NCI-H1092 treated with DMSO at 0.1 percent for 48 hours (cell line): ENCODE measurements at regions not wholly inside any gene's neighbourhood (a gene's known extent, or its start where the extent isn't known, plus 50 kb on each side); places are given as distances from the start of the nearest gene placed in this dataset.
A peak's percentile ranks its signal among the peaks of the same experiment; 100 is the strongest.

Source experiments
- DNase-seq: peaks from one replicate; lab custom pipeline; 2025; lab: John Stamatoyannopoulos, UW

DNA sequence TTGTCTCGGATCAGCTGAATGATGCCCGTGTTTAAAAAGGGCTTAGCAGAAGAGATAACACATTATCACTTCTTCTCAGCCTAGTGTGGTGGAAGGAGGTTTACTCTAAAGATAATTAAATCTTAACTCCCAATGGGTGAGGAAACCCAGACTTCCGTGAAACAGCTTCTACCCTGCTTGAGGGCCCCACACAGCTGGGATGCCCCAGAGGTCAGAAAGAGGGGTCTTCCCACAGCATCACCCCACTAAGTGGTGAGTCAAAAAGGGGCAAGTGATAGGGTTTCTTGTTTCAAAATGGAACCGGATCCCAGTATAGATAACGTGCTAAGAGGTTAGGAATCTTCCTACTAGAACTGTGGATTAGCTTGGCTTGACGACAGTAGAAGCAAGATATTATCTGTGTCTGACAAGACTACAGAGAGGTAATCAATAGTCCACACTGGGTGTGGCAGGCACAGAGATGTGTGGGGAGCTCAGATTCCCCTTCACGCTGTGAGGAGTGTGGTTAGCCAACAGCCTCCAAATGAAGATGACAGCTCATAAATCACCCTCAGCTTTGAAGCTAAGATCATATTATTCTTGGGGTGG is 129.6 kb upstream of the COPS8 start:
- no peak for DNase-seq

DNA sequence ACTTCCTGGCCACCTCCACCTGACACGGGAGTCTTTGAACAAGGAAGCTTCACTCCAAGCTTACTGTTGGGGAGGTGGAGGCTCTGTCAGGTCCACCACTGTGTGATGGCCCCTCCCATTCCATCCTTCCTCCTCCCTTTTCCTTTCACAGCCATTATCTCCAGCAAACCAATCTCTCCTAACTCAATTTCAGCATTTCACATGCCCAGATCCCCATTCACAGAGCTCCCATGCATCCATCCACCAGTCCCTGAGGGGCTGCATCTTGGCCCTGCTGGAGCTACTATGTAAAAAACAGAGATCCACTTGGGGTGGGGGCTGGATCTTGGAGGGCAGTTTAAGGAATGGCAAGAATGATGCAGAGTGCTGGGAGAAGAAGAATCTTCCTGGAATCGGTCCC is 129.0 kb upstream of the COPS8 start:
- DNase-seq, result no peak

DNA sequence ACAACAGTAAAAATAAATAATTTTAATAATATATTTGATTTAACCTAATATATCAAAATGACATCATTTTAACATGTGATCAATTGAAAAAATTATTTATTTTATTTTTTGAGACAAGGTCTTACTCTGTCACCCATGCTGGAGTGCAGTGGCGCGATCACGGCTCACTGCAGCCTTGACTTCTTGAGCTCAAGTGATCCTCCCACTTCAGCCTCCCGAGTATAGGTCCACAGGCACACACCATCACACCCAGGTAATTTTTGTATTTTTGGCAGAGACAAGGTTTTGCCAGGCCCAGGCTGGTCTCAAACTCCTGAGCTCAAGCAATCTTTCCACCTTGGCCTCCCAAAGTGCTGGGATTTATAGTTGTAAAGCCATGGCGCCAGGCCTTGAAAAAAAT is 126.7 kb upstream of the COPS8 start:
- DNase-seq, result no peak

GRCh38 chr2:236959876-236960275 is 125.8 kb upstream of the COPS8 start:
- no peak for DNase-seq

- no peak for DNase-seq
These were observed 125.2 kb upstream of the COPS8 start for GRCh38 chr2:236960531-236960930.

DNA sequence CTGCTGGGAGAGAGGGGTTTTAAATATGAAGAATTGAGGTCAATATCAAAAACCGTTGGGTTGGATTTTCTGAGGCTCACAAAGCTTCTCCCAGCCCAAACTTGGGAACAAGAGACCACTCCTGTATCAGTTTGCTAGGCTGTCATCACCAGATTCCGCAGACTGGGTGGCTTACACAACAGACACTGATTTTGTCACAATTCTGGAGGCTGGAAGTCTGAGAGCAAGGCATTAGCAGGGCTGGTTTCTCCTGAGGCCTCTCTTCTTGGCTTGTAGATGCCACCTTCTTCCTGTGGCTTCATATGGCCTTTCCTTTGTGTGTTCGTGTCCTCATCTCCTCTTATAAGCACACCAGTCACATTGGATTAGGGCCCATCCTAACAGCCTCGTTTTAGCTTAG is 122.9 kb upstream of the COPS8 start:
- DNase-seq, result no peak

DNA sequence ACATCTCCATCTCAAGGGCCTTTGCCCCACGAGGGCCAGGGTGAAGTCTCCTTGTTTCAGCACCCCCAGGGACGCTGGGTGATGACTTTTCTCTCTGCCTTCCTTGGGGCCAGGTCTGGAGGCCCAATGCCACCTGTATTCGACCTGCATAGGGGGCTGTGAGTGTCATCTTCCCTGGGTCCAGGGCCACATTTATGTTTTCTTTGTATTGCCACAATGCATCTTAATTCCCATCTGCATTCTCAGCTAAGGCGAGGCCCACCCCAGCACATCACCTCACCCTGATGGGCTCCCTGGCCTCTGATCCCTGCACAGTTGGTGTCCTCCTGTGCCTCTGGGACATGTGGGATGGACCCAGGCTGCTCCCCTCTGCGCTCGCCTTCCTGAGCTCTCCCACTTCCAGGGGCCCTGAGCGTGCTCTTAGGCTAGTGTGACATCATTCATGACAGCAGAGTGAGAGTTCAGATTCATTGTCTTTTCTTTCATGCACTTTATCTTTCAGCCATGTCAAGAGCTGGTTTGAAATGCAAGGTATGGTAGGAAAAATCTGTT is 122.0 kb upstream of the COPS8 start:
- no peak for DNase-seq

DNA sequence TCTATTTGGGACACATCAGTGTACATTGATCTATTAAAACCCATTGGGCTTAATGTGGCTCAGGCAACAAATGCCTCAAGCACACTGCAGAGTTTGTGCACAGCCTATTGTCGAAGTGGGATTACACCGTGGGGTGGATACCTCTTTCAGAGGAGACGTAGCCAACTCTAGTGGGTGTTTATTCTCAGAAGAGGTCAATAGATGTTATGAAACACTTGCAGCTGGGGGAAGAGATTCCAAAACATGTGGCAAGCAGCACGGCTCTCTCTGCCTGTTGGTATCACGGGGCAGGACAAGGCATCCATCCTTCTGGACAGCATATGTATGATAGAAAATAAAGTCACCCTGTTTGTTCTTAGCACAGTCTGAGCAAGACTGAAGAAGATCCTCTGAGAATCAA is 121.4 kb upstream of the COPS8 start:
- DNase-seq, result no peak

DNA sequence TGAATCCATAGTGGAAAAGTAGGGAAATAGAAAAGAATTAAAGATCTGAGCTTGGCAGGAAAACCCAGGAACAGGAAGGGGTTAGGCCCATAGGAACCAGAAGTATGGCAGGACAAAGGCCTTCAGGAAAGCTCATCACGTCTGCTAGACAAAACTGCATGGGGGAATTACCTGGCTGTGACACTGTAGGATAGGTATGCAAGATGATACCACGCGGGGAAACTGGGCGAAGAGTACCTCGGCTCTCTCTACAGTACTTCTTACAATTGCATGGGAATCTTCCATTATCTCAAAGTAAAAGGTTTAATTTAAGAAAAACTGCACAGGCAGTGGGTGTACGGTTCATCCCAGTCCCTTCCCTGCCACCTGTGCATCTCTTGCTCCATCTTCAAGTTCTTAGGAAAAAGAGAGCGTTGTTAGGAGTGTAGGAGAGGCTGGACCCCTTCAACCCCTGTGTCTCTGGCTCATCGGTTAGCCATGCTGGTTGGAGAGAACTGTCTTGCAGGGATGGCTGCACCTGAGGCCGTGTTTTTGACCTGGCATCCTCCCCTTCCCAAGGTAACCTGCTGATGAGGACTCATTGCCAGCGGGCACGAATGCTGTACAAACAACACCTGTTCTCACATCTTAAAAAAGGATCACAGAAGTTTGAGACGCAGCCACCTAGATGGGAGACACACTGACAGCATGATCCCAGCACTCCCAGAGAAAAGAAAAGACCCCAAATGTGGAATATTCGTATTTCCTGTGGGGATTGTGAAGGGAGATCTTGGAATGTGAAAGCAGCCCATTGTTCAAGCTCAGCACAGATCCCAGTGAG is 120.5 kb upstream of the COPS8 start:
- DNase-seq, result no peak

GRCh38 chr2:236965841-236966096 is 119.9 kb upstream of the COPS8 start:
- DNase-seq, result no peak

GRCh38 chr2:236967499-236967783 is 118.2 kb upstream of the COPS8 start:
- no peak for DNase-seq

DNA sequence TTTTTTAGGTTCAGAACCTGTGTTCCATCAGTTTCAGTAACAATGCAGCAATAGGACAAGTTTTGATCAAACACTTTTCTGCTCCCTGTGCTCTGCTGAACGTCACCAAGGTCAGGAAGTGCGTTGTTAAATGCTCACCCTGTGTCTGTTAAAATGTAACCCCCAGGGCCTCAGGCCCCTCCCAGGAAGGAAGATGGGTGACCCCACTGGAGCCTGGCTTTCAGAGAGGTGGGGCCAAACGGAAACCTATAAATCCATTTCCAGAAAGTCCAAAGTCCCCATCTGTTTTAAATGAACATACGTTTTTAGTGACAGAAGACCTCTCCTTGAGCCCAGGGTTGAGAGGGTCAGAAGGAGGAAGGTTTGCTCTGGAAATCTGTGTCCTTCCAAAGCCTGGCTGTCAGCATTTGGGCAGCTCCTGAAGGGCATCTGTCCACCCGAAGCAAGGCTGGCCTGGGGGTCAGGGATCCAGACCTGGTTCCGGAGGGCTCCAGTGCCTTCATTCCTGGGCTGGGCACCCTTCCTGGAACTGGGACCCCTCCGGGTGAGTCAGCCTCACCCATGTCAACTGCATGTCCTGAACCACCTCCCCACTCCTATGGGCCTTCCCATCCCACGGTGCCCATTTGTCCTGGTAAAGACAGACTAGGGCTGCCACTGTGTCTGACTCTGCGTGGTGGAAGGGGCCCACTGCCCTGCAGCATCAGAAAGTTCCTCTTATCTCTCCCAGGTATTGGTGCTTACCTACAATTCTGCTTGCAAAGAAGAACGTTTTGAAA is 117.4 kb upstream of the COPS8 start:
- no peak for DNase-seq

DNA sequence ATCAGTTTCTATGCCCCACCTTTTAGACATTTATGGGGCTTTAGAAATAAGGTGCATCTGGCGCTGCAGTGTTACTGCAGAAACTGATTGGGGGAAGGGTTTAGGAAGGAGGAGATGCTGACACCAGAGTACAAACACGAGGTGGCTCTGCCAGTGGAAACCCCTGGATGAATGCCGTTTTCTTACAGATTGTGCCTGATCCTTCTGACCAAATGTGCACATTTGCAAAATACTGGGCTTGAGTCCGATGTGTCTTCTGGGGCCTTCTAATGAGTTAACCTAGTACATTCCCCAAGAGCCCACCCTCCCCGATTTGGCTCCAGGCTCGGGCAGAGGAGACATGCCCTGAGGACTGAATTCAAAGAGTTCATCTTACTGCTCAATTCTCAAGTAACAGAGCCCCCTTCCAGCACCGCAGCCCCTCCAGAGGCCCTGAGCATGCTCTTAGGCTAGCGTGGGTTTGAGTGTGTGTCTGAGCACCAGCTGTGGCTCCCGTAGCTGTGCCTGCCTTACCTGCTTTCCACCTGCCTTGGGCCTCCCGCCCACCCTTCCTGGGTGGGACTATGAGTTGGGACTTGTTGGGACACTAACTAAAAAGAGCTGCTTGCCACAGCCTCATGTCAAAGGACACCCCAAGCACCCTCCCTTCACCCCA is 116.7 kb upstream of the COPS8 start:
- DNase-seq, result no peak

DNA sequence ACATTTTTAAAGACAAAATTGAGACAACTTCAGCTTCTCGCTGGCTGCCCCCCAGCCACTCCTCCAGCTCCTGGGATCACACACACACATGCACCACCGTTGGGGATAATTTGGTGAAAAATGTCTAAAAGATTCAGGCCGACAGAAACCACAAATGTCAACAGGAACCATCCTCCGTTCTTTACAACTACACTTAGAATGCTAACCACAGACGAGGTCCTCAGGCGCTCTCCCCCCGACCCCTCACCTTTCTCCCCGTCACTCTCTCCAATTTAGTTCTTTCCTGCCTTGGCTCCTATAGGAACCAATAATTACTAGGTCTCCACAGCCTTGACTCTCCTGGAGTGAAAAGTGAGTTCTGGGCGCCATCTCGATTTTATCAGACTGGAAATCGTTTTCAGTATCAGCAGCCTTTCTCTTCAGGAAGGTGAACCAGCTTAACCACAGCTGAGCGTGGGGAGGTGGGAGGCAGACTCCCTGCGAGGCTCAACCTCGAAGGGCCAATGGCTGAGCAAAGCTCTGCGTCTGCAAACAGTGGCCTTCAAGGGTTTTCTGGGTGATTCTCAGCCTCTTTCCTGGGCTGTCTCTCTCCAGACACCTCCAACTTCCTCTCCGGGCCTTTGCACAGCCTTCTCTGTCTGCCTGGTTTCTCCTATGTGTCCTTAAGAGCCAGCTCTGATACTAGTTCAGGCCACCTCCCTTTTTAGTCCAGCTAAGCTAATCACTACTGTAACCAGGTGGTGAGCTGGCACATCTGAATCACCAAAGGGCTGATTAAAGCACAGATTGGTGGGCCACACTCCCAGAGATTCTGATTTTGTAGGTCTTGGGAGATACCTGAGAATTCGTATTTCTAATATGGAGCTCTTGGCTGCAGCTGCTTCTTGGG is 115.7 kb upstream of the COPS8 start:
- DNase-seq, result no peak

DNA sequence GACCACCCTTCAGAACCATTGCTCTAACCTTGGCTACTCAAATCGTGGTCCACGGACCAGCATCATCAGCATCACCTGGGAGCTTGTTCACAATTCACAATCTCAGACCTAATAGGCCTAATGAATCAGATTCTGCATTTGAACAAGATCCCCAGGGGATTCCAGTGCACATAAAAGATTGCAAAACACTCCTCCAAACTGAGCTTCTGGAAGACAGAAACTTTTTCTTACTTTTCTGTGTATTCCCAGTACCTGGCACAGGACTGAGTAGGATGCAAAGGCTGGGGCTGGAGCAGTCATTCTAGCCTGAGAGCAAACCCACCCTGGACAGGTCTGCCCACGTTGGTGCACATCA is 115.1 kb upstream of the COPS8 start:
- DNase-seq, result no peak

DNA sequence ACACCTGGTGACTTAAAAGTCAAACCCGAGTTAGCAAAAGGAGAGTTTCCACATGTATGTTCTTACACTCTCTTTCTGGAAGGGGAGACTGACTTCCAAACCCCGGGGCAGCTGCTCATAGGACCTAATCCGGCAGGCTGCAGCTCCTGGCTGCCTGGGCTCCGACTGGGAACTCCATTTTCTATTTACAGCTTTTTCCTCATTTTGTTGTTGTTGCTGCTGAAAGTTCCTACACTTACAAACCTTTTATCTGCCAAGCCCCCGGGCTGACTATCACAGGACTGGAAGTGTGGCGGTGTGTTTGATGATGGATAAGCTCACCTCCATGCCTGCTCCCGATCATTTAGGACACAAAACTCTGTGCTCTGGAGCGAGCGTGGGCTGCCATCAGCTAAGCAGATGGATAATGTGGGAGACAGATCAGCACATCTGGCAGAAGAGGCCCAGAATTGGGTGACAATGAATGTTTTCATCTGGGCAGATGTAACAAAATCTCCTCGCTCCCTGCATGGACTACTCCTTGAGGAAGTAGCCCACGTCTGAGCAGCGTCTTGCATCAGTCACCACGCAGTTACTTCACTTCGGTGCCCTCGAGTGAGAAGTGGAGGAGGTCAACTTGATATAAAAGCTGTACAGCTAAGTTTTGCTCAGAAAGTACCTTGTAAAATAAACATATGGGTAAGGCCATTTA is 114.4 kb upstream of the COPS8 start:
- DNase-seq, result no peak

GRCh38 chr2:236971919-236972381 is 113.7 kb upstream of the COPS8 start:
- DNase-seq, result no peak

DNA sequence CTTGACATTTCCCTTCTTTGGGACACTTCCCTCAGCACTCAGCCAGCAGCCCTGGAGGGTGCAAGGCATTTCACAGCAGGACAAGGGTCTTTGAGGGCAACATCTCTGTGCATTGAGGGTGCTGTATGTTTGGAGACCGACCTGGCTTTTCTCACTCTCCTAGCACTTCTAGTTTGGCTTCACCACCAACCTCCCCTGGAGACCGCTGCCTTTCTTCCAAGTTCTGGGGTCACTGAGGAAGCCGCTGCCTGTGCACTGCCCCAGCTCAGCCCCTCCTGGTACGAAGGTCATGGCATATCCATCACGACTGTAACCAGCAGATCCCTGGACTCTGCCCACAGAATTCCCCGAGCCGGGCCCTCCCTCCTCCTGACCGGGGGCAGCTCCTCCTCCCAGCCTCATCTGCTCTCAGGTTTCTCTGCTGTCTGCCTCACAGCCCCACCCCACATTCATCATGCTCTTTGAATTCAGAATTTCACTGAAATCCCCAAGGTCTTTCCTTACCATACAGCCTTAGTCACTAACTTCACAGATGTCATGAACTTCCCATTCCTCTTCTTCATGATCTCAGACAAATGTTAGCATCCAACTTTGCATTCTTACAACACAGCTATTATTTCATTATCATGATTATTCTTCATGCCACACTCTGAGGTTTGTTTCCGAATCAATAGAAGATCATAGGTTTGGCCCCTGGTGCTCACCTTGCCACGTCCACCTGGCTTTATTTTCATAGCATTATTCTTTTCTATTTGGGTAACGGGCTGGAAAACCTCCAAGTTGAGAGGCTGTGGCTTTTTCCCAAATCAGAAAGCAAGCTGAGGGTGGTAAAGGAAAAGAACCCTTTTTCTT is 113.0 kb upstream of the COPS8 start:
- peak; percentile 38 for DNase-seq

DNA sequence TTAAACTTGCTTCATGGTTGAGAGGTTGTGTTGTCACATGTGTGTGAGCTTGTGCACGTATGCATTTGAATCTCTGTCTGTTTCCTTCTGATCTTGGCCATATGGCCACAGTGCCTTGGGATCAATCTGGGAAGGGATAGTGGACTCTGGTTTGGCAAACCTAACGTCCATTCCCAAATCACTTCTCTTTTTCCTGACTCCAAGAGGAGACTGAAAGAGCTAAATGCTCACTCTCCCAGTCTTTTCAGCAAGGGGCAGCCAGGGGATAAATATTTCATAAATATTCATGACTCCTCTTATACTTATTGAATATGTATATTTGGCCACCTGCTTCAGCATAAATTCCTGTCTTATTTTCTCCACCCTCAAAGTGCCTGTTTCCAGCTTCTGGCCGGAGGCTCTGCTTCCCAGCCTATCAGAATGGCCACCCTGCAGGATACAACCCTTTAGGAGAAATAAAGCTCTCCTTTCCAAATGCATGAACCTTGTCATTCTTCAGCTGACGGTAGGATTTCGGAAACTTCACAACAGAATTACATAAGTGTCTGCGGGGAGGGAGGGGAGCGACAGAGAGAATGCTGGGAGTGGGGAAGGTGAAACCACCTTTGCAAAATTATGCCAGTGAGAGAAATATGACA is 112.2 kb upstream of the COPS8 start:
- no peak for DNase-seq

DNA sequence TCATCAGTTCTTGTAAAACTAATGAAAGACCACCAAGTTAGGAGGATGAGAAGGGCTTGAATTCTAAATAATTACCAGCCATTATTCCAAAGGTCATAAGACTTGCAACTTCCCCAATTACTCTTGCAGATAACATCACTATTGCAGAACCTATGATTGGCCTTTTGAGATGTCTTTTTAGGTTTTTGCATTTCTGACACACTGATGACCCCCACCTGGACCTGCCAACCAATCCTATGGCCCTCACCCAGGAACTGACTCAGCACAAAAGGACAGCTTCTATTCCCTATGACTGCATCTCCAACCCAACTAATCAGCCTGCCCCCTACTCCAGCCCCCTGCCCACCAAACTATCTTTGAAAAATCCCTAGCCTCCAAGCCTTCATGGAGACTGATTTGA is 111.5 kb upstream of the COPS8 start:
- DNase-seq, result no peak
